Adrenal gland (tissue), 5 donors: ENCODE measurements at regions not wholly inside any gene's neighbourhood (a gene's known extent, or its start where the extent isn't known, plus 50 kb on each side); places are given as distances from the start of the nearest gene placed in this dataset.

Source experiments
- POLR2A ChIP-seq, 2 donors: fragments of 450-650 bp; IDR thresholded peaks; one replicate each; pipeline ENCODE4 v1.6.1; 2017; ENCODE audit warnings: antibody characterized with exemption in 2 of 2, mild to moderate bottlenecking in 2 of 2, moderate library complexity in 1 of 2
- TF ChIP-seq, protein P1 (sequence below), 6 experiments: fragments of 450-650 bp in 4 of 6; fragments of 200-600 bp in 2 of 6; sonication (generic) in 1 of 6; IDR thresholded peaks; 1 replicate in 5 of 6; 2 replicates in 1 of 6; pipeline versions ENCODE4 v1.5.1 to v1.8.0; 2016 to 2021; ENCODE audit warnings: antibody characterized with exemption in 6 of 6, mild to moderate bottlenecking in 2 of 6, moderate library complexity in 1 of 6
- donor health status: DM: no; HTN: no; CAD: no.

GRCh38 chr5:39660020-39660419, 235.2 kb upstream of the DAB2 start:
- TF ChIP-seq, protein P1, sequence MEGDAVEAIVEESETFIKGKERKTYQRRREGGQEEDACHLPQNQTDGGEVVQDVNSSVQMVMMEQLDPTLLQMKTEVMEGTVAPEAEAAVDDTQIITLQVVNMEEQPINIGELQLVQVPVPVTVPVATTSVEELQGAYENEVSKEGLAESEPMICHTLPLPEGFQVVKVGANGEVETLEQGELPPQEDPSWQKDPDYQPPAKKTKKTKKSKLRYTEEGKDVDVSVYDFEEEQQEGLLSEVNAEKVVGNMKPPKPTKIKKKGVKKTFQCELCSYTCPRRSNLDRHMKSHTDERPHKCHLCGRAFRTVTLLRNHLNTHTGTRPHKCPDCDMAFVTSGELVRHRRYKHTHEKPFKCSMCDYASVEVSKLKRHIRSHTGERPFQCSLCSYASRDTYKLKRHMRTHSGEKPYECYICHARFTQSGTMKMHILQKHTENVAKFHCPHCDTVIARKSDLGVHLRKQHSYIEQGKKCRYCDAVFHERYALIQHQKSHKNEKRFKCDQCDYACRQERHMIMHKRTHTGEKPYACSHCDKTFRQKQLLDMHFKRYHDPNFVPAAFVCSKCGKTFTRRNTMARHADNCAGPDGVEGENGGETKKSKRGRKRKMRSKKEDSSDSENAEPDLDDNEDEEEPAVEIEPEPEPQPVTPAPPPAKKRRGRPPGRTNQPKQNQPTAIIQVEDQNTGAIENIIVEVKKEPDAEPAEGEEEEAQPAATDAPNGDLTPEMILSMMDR (IDR thresholded peaks at IDR 0.05), result no peak
- TF ChIP-seq POLR2A (IDR thresholded peaks at IDR 0.05), result no peak
